Keratinocyte (primary cell): ENCODE measurements at regions not wholly inside any gene's neighbourhood (a gene's known extent, or its start where the extent isn't known, plus 50 kb on each side); places are given as distances from the start of the nearest gene placed in this dataset.

Experiments used
- DNase-seq: peaks from one replicate; pipeline ENCODE4 v3.0.0-alpha.2; 2011; ENCODE audit warnings: low read depth, missing footprints, low spot score
- FAIRE-seq: peaks from 2 replicates; lab custom pipeline; 2011; peaks lifted over from hg19 to GRCh38; lab: Jason Lieb, UNC
- H2AFZ ChIP-seq: 2 replicates; pipeline ENCODE4 v1.6.0; 2012; ENCODE audit warnings: low read length, control low read depth, inconsistent platforms; ENCODE audit not compliant: control insufficient read depth
- H3K27ac ChIP-seq: 2 replicates; pipeline ENCODE4 v1.5.1; 2011; ENCODE audit warnings: low read length; ENCODE audit not compliant: control insufficient read depth, insufficient read depth
- H3K27me3 ChIP-seq: 3 replicates; pipeline ENCODE4 v1.6.0; 2011; ENCODE audit warnings: low read length; ENCODE audit not compliant: control insufficient read depth, insufficient read depth; ENCODE audit errors: extremely low read depth
- H3K36me3 ChIP-seq, 2 experiments: 2 replicates in 1 of 2; 3 replicates in 1 of 2; pipeline ENCODE4 v1.5.1; 2011; ENCODE audit warnings: low read length in 2 of 2, mild to moderate bottlenecking in 1 of 2; ENCODE audit not compliant: control insufficient read depth in 2 of 2, insufficient read depth in 2 of 2; ENCODE audit errors: extremely low read depth in 1 of 2
- H3K4me1 ChIP-seq: 3 replicates; pipeline ENCODE4 v1.5.1; 2011; ENCODE audit warnings: low read length; ENCODE audit not compliant: control insufficient read depth, insufficient read depth; ENCODE audit errors: extremely low read depth
- H3K4me2 ChIP-seq: 3 replicates; pipeline ENCODE4 v1.6.0; 2011; ENCODE audit warnings: low read depth, low read length; ENCODE audit not compliant: control insufficient read depth, insufficient read depth; ENCODE audit errors: extremely low read depth
- H3K4me3 ChIP-seq, 3 experiments: fragments of 200-600 bp in 1 of 3; sonication (generic) in 1 of 3; 2 replicates in 2 of 3; 3 replicates in 1 of 3; pipeline ENCODE4 v1.5.1; 2011 to 2016; ENCODE audit warnings: low read length in 3 of 3, mild to moderate bottlenecking in 3 of 3, control low read depth in 2 of 3, inconsistent platforms in 1 of 3, low read depth in 1 of 3, mixed read lengths in 1 of 3, mixed run types in 1 of 3, moderate library complexity in 1 of 3; ENCODE audit not compliant: control insufficient read depth in 2 of 3, insufficient read depth in 2 of 3; ENCODE audit errors: extremely low read depth in 1 of 3
- H3K79me2 ChIP-seq: 2 replicates; pipeline ENCODE4 v1.6.0; 2012; ENCODE audit warnings: low read length; ENCODE audit not compliant: control insufficient read depth, insufficient read depth
- H3K9ac ChIP-seq: 3 replicates; pipeline ENCODE4 v1.6.0; 2011; ENCODE audit warnings: low read length; ENCODE audit not compliant: control insufficient read depth, insufficient read depth; ENCODE audit errors: extremely low read depth
- H3K9me1 ChIP-seq: 3 replicates; pipeline ENCODE4 v1.6.0; 2011; ENCODE audit warnings: low read length; ENCODE audit not compliant: control insufficient read depth, insufficient read depth; ENCODE audit errors: extremely low read depth
- H3K9me3 ChIP-seq: 2 replicates; pipeline ENCODE4 v1.5.1; 2012; ENCODE audit warnings: low read depth, low read length; ENCODE audit not compliant: control insufficient read depth
- H4K20me1 ChIP-seq: 3 replicates; pipeline ENCODE4 v1.6.0; 2011; ENCODE audit warnings: low read length; ENCODE audit not compliant: control insufficient read depth, insufficient read depth; ENCODE audit errors: extremely low read depth
- CTCF ChIP-seq, 3 experiments: IDR thresholded peaks in 1 of 3; conservative IDR thresholded peaks in 1 of 3; optimal IDR thresholded peaks in 1 of 3; 2 replicates in 2 of 3; 3 replicates in 1 of 3; pipeline versions ENCODE3 to v1.5.1; 2011; ENCODE audit warnings: low read length in 3 of 3, mild to moderate bottlenecking in 3 of 3, moderate library complexity in 2 of 3, control low read depth in 1 of 3, inconsistent platforms in 1 of 3; ENCODE audit not compliant: insufficient read depth in 2 of 3; ENCODE audit errors: extremely low read depth in 1 of 3
- EZH2 ChIP-seq: IDR thresholded peaks from one replicate; pipeline ENCODE4 v1.6.1; 2012; ENCODE audit warnings: inconsistent platforms, mild to moderate bottlenecking, low read length, moderate library complexity
- dilution Hi-C: fragments of 300-500 bp; cut with MboI; formaldehyde crosslinking; loops from one replicate; pipeline ENCODE4 v1.7.0; 2020; ENCODE audit warnings: low sequenced_read_pairs; ENCODE audit not compliant: extremely low pct_ligation_motif_present

GRCh38 chr12:127811988-127812387 lies 455.0 kb upstream of the TMEM132C start:
- Histone ChIP-seq H3K36me3 (no peaks in the 10 kb centered on the region), H3K27me3 (no peaks in the 10 kb centered on the region), H3K9me1 (no peaks in the 10 kb centered on the region), H3K9ac (no peak overlapping the region), H3K79me2 (no peaks in the 10 kb centered on the region), H3K4me1 (no peaks in the 10 kb centered on the region), H3K27ac (no peak overlapping the region), H4K20me1 (no peaks in the 10 kb centered on the region), H3K9me3 (no peaks in the 10 kb centered on the region), H2AFZ (no peak overlapping the region), H3K4me3 (no peak overlapping the region), H3K4me2 (no peak overlapping the region)
- TF ChIP-seq CTCF (optimal IDR thresholded peaks at IDR 0.05 in 1 of 3, IDR thresholded peaks at IDR 0.05 in 1 of 3, conservative IDR thresholded peaks at IDR 0.05 in 1 of 3; ENCODE audit: extremely low read depth in 1 of 3, insufficient read depth in 2 of 3, low read length in 3 of 3) (no peak), EZH2 (no peak)
- FAIRE-seq, result no peak
- dilution Hi-C loops, result no loop called here
- no peak for DNase-seq

- Histone ChIP-seq H3K9ac (no peak overlapping the region), H3K79me2 (no peaks in the 10 kb centered on the region), H2AFZ (no peak overlapping the region), H3K27me3 (no peaks in the 10 kb centered on the region), H4K20me1 (no peaks in the 10 kb centered on the region), H3K4me2 (no peak overlapping the region), H3K9me1 (no peaks in the 10 kb centered on the region), H3K27ac (no peak overlapping the region), H3K9me3 (peaks cover 2% of the 10 kb centered on the region), H3K4me3 (no peak overlapping the region), H3K4me1 (no peaks in the 10 kb centered on the region), H3K36me3 (no peaks in the 10 kb centered on the region)
- TF ChIP-seq CTCF (optimal IDR thresholded peaks at IDR 0.05 in 1 of 3, IDR thresholded peaks at IDR 0.05 in 1 of 3, conservative IDR thresholded peaks at IDR 0.05 in 1 of 3; ENCODE audit: extremely low read depth in 1 of 3, insufficient read depth in 2 of 3, low read length in 3 of 3) (no peak), EZH2 (no peak)
- DNase-seq, result no peak
- FAIRE-seq, result no peak
- dilution Hi-C loops, result no loop called here
Observed at GRCh38 chr12:127813147-127813546, 453.8 kb upstream of the TMEM132C start.
